GM12878 (cell line): ENCODE measurements at regions not wholly inside any gene's neighbourhood (a gene's known extent, or its start where the extent isn't known, plus 50 kb on each side); places are given as distances from the start of the nearest gene placed in this dataset.

Experiments
- E2F4 ChIP-seq: IDR thresholded peaks from 2 replicates; pipeline ENCODE4 v1.6.1; 2012; ENCODE audit warnings: low read depth, low read length, improper control_type of control experiment
- EZH2 ChIP-seq: IDR thresholded peaks from 2 replicates; pipeline ENCODE4 v1.6.1; 2012; ENCODE audit warnings: low read depth, mild to moderate bottlenecking, control low read depth, inconsistent platforms, low read length, borderline replicate concordance; ENCODE audit not compliant: control insufficient read depth
- HCFC1 ChIP-seq: fragments of 150-350 bp; IDR thresholded peaks from 2 replicates; pipeline ENCODE4 v1.6.1; 2014; ENCODE audit warnings: low read length
- TCF7 ChIP-seq: IDR thresholded peaks from 2 replicates; pipeline ENCODE4 v1.6.1; 2014; ENCODE audit warnings: antibody characterized with exemption, borderline replicate concordance
- ZBTB11 ChIP-seq: fragments of 450-650 bp; formaldehyde crosslinking; IDR thresholded peaks from 2 replicates; pipeline ENCODE4 v1.5.0; 2022; ENCODE audit warnings: mild to moderate bottlenecking, missing genetic modification characterization
- ZSCAN29 ChIP-seq: fragments of 450-650 bp; IDR thresholded peaks from 2 replicates; pipeline ENCODE4 v1.6.1; 2017; ENCODE audit warnings: mild to moderate bottlenecking, moderate library complexity
- TF ChIP-seq, protein P1 (sequence below), 3 experiments: IDR thresholded peaks in 2 of 3; conservative IDR thresholded peaks in 1 of 3; 2 replicates each; pipeline ENCODE4 v1.5.1; 2011; ENCODE audit warnings: low read depth in 3 of 3, low read length in 3 of 3, mild to moderate bottlenecking in 3 of 3, control low read depth in 2 of 3, moderate library complexity in 2 of 3, inconsistent platforms in 1 of 3, mixed read lengths in 1 of 3; ENCODE audit not compliant: control insufficient read depth in 2 of 3, insufficient read depth in 1 of 3; ENCODE audit errors: extremely low read depth in 1 of 3

DNA sequence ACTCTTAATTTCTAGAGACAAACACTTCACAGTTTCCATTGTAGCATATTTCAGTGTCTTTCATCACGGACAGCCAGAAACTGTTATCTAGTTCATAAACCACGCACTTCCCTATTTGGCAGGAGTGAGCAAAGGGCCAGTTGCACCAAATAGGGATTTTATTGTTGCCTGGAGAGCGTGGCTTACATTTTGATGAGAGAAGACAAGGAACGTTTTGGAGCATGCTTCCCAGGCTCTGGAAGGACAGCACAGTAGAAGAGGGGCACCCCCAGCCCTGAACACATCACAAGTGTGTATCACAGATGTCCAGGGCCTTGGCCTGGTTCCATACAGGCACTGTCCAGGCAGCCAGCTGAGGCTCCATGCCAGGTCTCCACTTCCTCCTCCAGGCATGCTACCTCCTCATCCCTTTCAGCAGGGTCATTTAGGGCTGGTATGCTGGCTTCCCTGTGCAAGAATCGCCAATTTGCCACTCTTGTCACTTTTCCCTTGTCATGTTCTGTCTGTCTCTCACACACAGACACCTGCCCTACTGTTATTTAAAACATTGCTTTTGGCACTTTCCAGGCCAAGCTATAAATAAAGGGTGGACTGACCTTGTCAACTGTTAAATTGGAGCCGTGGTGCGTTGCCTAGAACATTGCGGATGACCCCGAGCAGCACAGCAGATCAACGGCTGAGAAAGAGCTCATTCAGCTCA lies 235.0 kb upstream of the GMDS start:
- TF ChIP-seq, protein P1, sequence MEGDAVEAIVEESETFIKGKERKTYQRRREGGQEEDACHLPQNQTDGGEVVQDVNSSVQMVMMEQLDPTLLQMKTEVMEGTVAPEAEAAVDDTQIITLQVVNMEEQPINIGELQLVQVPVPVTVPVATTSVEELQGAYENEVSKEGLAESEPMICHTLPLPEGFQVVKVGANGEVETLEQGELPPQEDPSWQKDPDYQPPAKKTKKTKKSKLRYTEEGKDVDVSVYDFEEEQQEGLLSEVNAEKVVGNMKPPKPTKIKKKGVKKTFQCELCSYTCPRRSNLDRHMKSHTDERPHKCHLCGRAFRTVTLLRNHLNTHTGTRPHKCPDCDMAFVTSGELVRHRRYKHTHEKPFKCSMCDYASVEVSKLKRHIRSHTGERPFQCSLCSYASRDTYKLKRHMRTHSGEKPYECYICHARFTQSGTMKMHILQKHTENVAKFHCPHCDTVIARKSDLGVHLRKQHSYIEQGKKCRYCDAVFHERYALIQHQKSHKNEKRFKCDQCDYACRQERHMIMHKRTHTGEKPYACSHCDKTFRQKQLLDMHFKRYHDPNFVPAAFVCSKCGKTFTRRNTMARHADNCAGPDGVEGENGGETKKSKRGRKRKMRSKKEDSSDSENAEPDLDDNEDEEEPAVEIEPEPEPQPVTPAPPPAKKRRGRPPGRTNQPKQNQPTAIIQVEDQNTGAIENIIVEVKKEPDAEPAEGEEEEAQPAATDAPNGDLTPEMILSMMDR (IDR thresholded peaks at IDR 0.05 in 2 of 3, conservative IDR thresholded peaks at IDR 0.05 in 1 of 3; ENCODE audit: control insufficient read depth in 2 of 3, extremely low read depth in 1 of 3, insufficient read depth in 1 of 3, low read depth in 3 of 3, low read length in 3 of 3) = no peak
- no peak for TF ChIP-seq TCF7
- TF ChIP-seq HCFC1 = no peak
- TF ChIP-seq ZSCAN29 = no peak
- TF ChIP-seq E2F4 = no peak
- no peak for TF ChIP-seq EZH2
- TF ChIP-seq ZBTB11 (CRISPR knock-in tag) = no peak
